ENCODE measurements at regions not wholly inside any gene's neighbourhood (a gene's known extent, or its start where the extent isn't known, plus 50 kb on each side); places are given as distances from the start of the nearest gene placed in this dataset.

GRCh38 chr10:8758029-8758428, 703.5 kb downstream of the GATA3 start:
- no peak for DNase-seq
- no peaks in the 10 kb centered on the region for H3K27me3 ChIP-seq
- H3K36me3 ChIP-seq: no peaks in the 10 kb centered on the region
- no peaks in the 10 kb centered on the region for H3K9me3 ChIP-seq
- TF ChIP-seq POLR2A (IDR thresholded peaks at IDR 0.05) (no peak), CTCF (IDR thresholded peaks at IDR 0.05) (no peak)
- no peaks in the 10 kb centered on the region for H3K4me1 ChIP-seq
- H3K4me3 ChIP-seq: no peak overlapping the region
- H3K27ac ChIP-seq: no peak overlapping the region

GRCh38 chr10:8766899-8767298, 712.4 kb downstream of the GATA3 start:
- no peak for TF ChIP-seq POLR2A (IDR thresholded peaks at IDR 0.05)
- no peak for TF ChIP-seq CTCF (IDR thresholded peaks at IDR 0.05)
- DNase-seq: no peak
- Histone ChIP-seq H3K4me1 (no peaks in the 10 kb centered on the region), H3K4me3 (no peak overlapping the region), H3K27ac (no peak overlapping the region), H3K27me3 (no peaks in the 10 kb centered on the region), H3K9me3 (no peaks in the 10 kb centered on the region), H3K36me3 (no peaks in the 10 kb centered on the region)

- no peak overlapping the region for H3K27ac ChIP-seq
- H3K4me1 ChIP-seq: no peaks in the 10 kb centered on the region
- no peak overlapping the region for H3K4me3 ChIP-seq
- H3K36me3 ChIP-seq: no peaks in the 10 kb centered on the region
- H3K9me3 ChIP-seq: no peaks in the 10 kb centered on the region
- TF ChIP-seq CTCF (IDR thresholded peaks at IDR 0.05): no peak
- no peak for TF ChIP-seq POLR2A (IDR thresholded peaks at IDR 0.05)
- no peaks in the 10 kb centered on the region for H3K27me3 ChIP-seq
- no peak for DNase-seq
Observed at GRCh38 chr10:8767591-8767990, 713.1 kb downstream of the GATA3 start.

- Histone ChIP-seq H3K36me3 (no peaks in the 10 kb centered on the region), H3K27ac (no peak overlapping the region), H3K4me3 (no peak overlapping the region), H3K27me3 (no peaks in the 10 kb centered on the region), H3K9me3 (no peaks in the 10 kb centered on the region), H3K4me1 (no peaks in the 10 kb centered on the region)
- TF ChIP-seq CTCF (IDR thresholded peaks at IDR 0.05) (no peak), POLR2A (IDR thresholded peaks at IDR 0.05) (no peak)
- no peak for DNase-seq
Observed at GRCh38 chr10:8768341-8768740, 713.9 kb downstream of the GATA3 start.

GRCh38 chr10:8768852-8769251, 714.4 kb downstream of the GATA3 start:
- H3K27ac ChIP-seq: no peak overlapping the region
- no peaks in the 10 kb centered on the region for H3K4me1 ChIP-seq
- H3K9me3 ChIP-seq: no peaks in the 10 kb centered on the region
- H3K27me3 ChIP-seq: no peaks in the 10 kb centered on the region
- DNase-seq: no peak
- H3K36me3 ChIP-seq: no peaks in the 10 kb centered on the region
- TF ChIP-seq CTCF (IDR thresholded peaks at IDR 0.05): no peak
- no peak for TF ChIP-seq POLR2A (IDR thresholded peaks at IDR 0.05)
- H3K4me3 ChIP-seq: no peak overlapping the region

- no peak for TF ChIP-seq POLR2A (IDR thresholded peaks at IDR 0.05)
- TF ChIP-seq CTCF (IDR thresholded peaks at IDR 0.05): no peak
- no peak overlapping the region for H3K4me3 ChIP-seq
Observed at GRCh38 chr10:8776926-8777622, 722.6 kb downstream of the GATA3 start.

More at GRCh38 chr10:8776926-8777622, 722.6 kb downstream of the GATA3 start:
- Histone ChIP-seq H3K9me3 (no peaks in the 10 kb centered on the region), H3K27ac (no peak overlapping the region), H3K36me3 (no peaks in the 10 kb centered on the region), H3K27me3 (no peaks in the 10 kb centered on the region), H3K4me1 (no peaks in the 10 kb centered on the region)
- no peak for DNase-seq
